ENCODE measurements at regions not wholly inside any gene's neighbourhood (a gene's known extent, or its start where the extent isn't known, plus 50 kb on each side); places are given as distances from the start of the nearest gene placed in this dataset.

DNA sequence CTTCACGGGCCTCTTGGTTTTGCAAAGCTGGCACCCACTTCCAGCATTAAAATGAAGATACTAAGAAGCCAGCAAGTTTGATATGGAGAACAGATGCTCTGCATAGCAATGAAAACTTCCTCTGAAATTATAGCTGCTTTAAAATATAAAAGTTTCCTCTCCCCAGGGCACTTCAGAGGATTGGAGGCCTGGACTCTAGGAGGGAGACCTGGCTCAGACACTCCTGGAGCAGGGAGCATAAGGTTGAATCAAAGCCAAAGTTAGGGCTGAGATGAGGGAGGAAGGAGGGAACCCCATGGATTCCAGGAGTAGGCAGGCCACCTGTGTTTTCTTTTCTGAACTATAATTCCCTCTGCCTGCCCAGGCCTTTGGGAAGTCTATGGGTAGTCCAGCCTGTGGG, 176.0 kb upstream of the RPL38 start:
- ChIA-PET POLR2A (no interaction called here), CTCF (ENCODE audit: low intra/inter-chr PET ratio, low total read pairs) (no interaction called here)
- in situ Hi-C loops (cut with HindIII; ENCODE audit: extremely low pct_ligation_motif_present, low pct_unique_long_range_greater_than_20kb) (no loop called here), intact Hi-C loops (cut with micrococcal nuclease; ENCODE audit: unreplicated experiment) (no loop called here)
- 0% methylated on average over 1 of the region's 1 CpG for WGBS (ENCODE audit: low lambda C conversion rate)
- peaks cover 6% of the 10 kb centered on the region for H3K4me1 ChIP-seq (ENCODE audit: insufficient read depth, low read length)
- no TSS peak for BruUV-seq (replicated peaks)
- no peak for FAIRE-seq
- peaks cover 10 to 69% of the 10 kb centered on the region in 2 experiments for H3K27me3 ChIP-seq (ENCODE audit: control insufficient read depth in 1 of 2, insufficient read depth in 2 of 2, low read length in 2 of 2)
- no peak overlapping the region for H3K4me2 ChIP-seq (ENCODE audit: low read depth, low read length)
- no peak overlapping the region for H3K4me3 ChIP-seq (replicated peaks in 1 of 3; ENCODE audit: insufficient read depth in 1 of 3, low read depth in 2 of 3, low read length in 3 of 3)
- no peak overlapping the region for H3K9ac ChIP-seq (ENCODE audit: insufficient read depth, low read depth, low read length)
- H3K36me3 ChIP-seq (replicated peaks in 1 of 2; ENCODE audit: control insufficient read depth in 1 of 2, insufficient read depth in 2 of 2, low read length in 2 of 2) = no peaks in the 10 kb centered on the region
- no peak for DNase-seq (ENCODE audit: low spot score)
- H3K27ac ChIP-seq (ENCODE audit: extremely low read length, insufficient read depth, low read length) = no peak overlapping the region
- H2AFZ ChIP-seq (ENCODE audit: low read length) = no peak overlapping the region
- no peaks in the 10 kb centered on the region for H3K9me3 ChIP-seq (ENCODE audit: low read length)
- no peaks in the 10 kb centered on the region for H3K79me2 ChIP-seq (ENCODE audit: insufficient read depth, low read length)
- H4K20me1 ChIP-seq (ENCODE audit: insufficient read depth, low read length) = peaks cover 6% of the 10 kb centered on the region
- no peak for ATAC-seq
- TF ChIP-seq ZNF670 (CRISPR knock-in tag; IDR thresholded peaks at IDR 0.05; ENCODE audit: borderline replicate concordance) = no peak
- TF ChIP-seq CEBPG (CRISPR knock-in tag; IDR thresholded peaks at IDR 0.05) = no peak
- TF ChIP-seq ZNF460 (CRISPR knock-in tag; IDR thresholded peaks at IDR 0.05; ENCODE audit: borderline replicate concordance) = no peak
- TF ChIP-seq, protein P1, sequence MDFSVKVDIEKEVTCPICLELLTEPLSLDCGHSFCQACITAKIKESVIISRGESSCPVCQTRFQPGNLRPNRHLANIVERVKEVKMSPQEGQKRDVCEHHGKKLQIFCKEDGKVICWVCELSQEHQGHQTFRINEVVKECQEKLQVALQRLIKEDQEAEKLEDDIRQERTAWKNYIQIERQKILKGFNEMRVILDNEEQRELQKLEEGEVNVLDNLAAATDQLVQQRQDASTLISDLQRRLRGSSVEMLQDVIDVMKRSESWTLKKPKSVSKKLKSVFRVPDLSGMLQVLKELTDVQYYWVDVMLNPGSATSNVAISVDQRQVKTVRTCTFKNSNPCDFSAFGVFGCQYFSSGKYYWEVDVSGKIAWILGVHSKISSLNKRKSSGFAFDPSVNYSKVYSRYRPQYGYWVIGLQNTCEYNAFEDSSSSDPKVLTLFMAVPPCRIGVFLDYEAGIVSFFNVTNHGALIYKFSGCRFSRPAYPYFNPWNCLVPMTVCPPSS (IDR thresholded peaks at IDR 0.05) = no peak
- TF ChIP-seq SRSF4 (IDR thresholded peaks at IDR 0.05; ENCODE audit: low read depth, low read length, poor library complexity, severe bottlenecking) = no peak
- TF ChIP-seq, protein P2, sequence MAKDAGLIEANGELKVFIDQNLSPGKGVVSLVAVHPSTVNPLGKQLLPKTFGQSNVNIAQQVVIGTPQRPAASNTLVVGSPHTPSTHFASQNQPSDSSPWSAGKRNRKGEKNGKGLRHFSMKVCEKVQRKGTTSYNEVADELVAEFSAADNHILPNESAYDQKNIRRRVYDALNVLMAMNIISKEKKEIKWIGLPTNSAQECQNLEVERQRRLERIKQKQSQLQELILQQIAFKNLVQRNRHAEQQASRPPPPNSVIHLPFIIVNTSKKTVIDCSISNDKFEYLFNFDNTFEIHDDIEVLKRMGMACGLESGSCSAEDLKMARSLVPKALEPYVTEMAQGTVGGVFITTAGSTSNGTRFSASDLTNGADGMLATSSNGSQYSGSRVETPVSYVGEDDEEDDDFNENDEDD (CRISPR knock-in tag; IDR thresholded peaks at IDR 0.05; ENCODE audit: borderline replicate concordance) = no peak

Data from HepG2 (cell line).